Body of pancreas (tissue), 4 donors: ENCODE measurements at regions not wholly inside any gene's neighbourhood (a gene's known extent, or its start where the extent isn't known, plus 50 kb on each side); places are given as distances from the start of the nearest gene placed in this dataset.
"Not testable (repeated sequence)": the region's sequence is repeated elsewhere in the genome, so short reads cannot be mapped to it uniquely, and the experiment has no call there.

Source experiments
- ATAC-seq: fragments of 150-250 bp; one replicate; pipeline ENCODE4 v1.9.1; 2016
- DNase-seq, 4 donors: peaks; one replicate each; pipeline ENCODE4 v3.0.0-alpha.2; 2019
- H3K27ac ChIP-seq, 4 donors: fragments of 200-600 bp; sonication (generic); 1 replicate in 3 of 4; 2 replicates in 1 of 4; pipeline versions ENCODE4 v1.5.1 to v1.6.1; 2016 to 2019; ENCODE audit warnings: mild to moderate bottlenecking in 1 of 4, mixed read lengths in 1 of 4, moderate library complexity in 1 of 4
- H3K27me3 ChIP-seq, 2 donors: fragments of 200-600 bp; sonication (generic); one replicate each; pipeline ENCODE4 v1.6.0; 2016; ENCODE audit warnings: mild to moderate bottlenecking in 1 of 2
- H3K36me3 ChIP-seq, 2 donors: fragments of 200-600 bp; sonication (generic); replicated peaks in 1 of 2; 2 replicates each; pipeline ENCODE4 v1.5.1; 2016; ENCODE audit warnings: low read depth in 2 of 2; ENCODE audit not compliant: insufficient read depth in 1 of 2
- H3K4me1 ChIP-seq: fragments of 200-600 bp; sonication (generic); one replicate; pipeline ENCODE4 v1.6.0; 2016
- H3K4me3 ChIP-seq, 2 donors: fragments of 200-600 bp; sonication (generic); 1 replicate in 1 of 2; 2 replicates in 1 of 2; pipeline ENCODE4 v1.5.1; 2016 to 2019
- H3K9me3 ChIP-seq, 3 donors: fragments of 200-600 bp; sonication (generic); 1 replicate in 2 of 3; 2 replicates in 1 of 3; pipeline ENCODE4 v1.5.1; 2016
- POLR2A ChIP-seq, 3 donors: fragments of 450-650 bp; IDR thresholded peaks; one replicate each; pipeline ENCODE4 v1.6.1; 2016; ENCODE audit warnings: antibody characterized with exemption in 3 of 3, mild to moderate bottlenecking in 2 of 3
- WGBS, 2 donors: methylation state at CpG; one replicate each; pipeline ENCODE4 v1.1.5; 2017; 5-methylcytosine and 5-hydroxymethylcytosine counted together
- intact Hi-C: fragments of 100-400 bp; cut with DNase I; formaldehyde crosslinking; loops from one replicate; pipeline ENCODE4 v1.15.1; 2023
- TF ChIP-seq, protein P1 (sequence below), 7 experiments: fragments of 450-650 bp in 4 of 7; fragments of 200-600 bp in 3 of 7; sonication (generic) in 3 of 7; IDR thresholded peaks; one replicate each; pipeline ENCODE4 v1.5.1; 2016 to 2019; ENCODE audit warnings: antibody characterized with exemption in 7 of 7

DNA sequence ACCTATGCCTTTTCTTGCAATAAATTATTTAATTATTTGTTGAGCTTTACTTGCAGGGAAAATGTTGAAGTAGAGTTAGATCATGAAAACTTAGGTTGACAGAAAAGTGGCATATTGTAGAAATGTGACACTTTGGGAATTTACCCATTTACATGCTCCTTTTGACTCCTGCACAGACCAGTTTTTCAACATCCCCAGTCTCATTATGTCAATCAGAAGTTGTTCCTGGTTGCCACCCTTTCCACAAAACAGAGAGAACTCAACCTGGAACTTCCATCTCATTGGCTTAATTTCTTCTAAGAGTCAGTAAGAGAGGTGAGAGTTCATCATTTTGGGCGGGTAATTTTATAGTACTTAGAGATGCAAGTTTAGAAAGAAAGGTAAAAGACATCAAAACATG is 284.6 kb upstream of the ANKRD50 start:
- TF ChIP-seq POLR2A (IDR thresholded peaks at IDR 0.05) = no peak
- TF ChIP-seq, protein P1, sequence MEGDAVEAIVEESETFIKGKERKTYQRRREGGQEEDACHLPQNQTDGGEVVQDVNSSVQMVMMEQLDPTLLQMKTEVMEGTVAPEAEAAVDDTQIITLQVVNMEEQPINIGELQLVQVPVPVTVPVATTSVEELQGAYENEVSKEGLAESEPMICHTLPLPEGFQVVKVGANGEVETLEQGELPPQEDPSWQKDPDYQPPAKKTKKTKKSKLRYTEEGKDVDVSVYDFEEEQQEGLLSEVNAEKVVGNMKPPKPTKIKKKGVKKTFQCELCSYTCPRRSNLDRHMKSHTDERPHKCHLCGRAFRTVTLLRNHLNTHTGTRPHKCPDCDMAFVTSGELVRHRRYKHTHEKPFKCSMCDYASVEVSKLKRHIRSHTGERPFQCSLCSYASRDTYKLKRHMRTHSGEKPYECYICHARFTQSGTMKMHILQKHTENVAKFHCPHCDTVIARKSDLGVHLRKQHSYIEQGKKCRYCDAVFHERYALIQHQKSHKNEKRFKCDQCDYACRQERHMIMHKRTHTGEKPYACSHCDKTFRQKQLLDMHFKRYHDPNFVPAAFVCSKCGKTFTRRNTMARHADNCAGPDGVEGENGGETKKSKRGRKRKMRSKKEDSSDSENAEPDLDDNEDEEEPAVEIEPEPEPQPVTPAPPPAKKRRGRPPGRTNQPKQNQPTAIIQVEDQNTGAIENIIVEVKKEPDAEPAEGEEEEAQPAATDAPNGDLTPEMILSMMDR (IDR thresholded peaks at IDR 0.05) = no peak
- H3K9me3 ChIP-seq = no peaks in the 10 kb centered on the region
- no peak for DNase-seq
- H3K27ac ChIP-seq = no peak overlapping the region
- no peaks in the 10 kb centered on the region for H3K4me1 ChIP-seq
- H3K27me3 ChIP-seq = no peaks in the 10 kb centered on the region
- H3K36me3 ChIP-seq = no peaks in the 10 kb centered on the region
- ATAC-seq = no peak
- H3K4me3 ChIP-seq = no peak overlapping the region
- intact Hi-C loops = no loop called here
- 89 to 96% methylated on average over 1 of the region's 1 CpG for WGBS, 2 donors

DNA sequence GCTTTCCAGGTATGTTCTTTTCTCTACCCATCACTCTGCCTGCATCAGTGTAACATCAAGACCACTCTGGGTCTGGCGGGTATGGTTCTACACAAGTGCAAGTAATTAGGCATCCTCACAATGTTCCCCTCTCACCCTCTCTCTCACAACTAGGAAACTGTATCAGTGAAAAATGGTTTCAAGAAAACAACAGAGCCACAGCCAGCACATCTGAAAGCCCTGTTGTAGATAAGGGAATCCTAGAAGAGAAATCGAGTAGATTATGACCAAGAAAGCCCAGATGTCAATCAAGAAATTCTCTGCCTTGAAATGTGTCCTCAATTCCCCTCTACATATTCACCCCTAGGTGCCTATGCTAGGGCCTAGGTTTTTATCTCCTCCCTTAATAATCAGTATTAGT is 281.3 kb upstream of the ANKRD50 start:
- H3K36me3 ChIP-seq = no peaks in the 10 kb centered on the region
- H3K4me1 ChIP-seq = no peaks in the 10 kb centered on the region
- no peak overlapping the region for H3K4me3 ChIP-seq
- peaks cover 0 to 3% (median 0%) of the 10 kb centered on the region in 3 donors for H3K9me3 ChIP-seq
- DNase-seq (no peak), ATAC-seq (no peak)
- H3K27ac ChIP-seq = no peak overlapping the region
- H3K27me3 ChIP-seq = no peaks in the 10 kb centered on the region
- 76 to 88% methylated on average over 2 of the region's 2 CpGs for WGBS, 2 donors
- intact Hi-C loops = no loop called here
- TF ChIP-seq POLR2A (IDR thresholded peaks at IDR 0.05) = no peak
- TF ChIP-seq, protein P1 (IDR thresholded peaks at IDR 0.05) = no peak

DNA sequence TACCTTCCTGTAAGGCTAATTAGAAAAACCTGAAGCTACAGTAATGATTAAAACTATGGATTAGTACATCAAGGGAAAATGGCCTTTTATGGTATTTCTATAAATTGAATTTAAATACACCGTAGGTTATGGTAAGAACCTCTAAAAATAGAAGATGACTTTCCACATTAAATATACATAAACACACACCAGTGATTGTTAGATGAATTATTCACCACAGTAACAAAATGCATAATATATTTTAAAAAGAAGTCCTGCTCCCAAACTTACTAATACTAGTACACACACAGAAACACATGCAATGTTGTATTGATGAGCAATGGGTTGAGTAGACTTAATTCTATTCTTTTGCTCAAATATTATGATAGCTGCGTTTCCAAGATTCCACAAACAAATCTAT is 277.9 kb upstream of the ANKRD50 start:
- 54 to 63% methylated on average over 2 of the region's 2 CpGs for WGBS, 2 donors
- Histone ChIP-seq H3K9me3 (peaks cover 0 to 3% (median 0%) of the 10 kb centered on the region in 3 donors), H3K27me3 (no peaks in the 10 kb centered on the region), H3K4me3 (no peak overlapping the region), H3K4me1 (no peaks in the 10 kb centered on the region), H3K27ac (no peak overlapping the region), H3K36me3 (no peaks in the 10 kb centered on the region)
- no peak for ATAC-seq
- no peak for DNase-seq
- TF ChIP-seq POLR2A (IDR thresholded peaks at IDR 0.05) = no peak
- TF ChIP-seq, protein P1 (IDR thresholded peaks at IDR 0.05) = no peak
- intact Hi-C loops = no loop called here

DNA sequence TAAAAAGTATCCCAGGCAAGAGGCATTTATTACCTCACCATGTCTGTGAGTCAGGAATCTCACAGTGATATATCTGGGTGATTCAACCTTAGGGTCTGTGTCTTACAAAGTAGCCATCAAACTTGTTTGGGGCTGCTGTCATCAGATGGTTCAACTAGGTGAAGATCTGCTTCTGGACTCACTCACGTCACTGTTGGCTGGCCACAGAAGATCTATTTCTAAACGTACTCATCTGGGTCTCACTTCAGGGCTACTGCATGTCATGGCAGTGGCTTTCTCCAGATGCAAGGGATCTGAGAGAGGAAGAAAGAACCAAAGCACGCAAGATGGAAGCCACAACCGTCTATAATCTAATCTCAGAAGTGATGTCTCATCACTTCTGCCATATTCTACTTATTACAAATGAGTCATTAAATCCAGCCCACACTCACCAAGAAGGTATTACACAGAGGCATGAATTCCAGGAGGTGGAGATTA is 267.8 kb upstream of the ANKRD50 start:
- Histone ChIP-seq H3K27me3 (no peaks in the 10 kb centered on the region), H3K4me3 (no peak overlapping the region), H3K27ac (no peak overlapping the region), H3K36me3 (no peaks in the 10 kb centered on the region), H3K9me3 (no peaks in the 10 kb centered on the region), H3K4me1 (no peaks in the 10 kb centered on the region)
- intact Hi-C loops = no loop called here
- DNase-seq = no peak
- WGBS, 2 donors = 76 to 79% methylated on average over 4 of the region's 4 CpGs
- no peak for TF ChIP-seq POLR2A (IDR thresholded peaks at IDR 0.05)
- TF ChIP-seq, protein P1 (IDR thresholded peaks at IDR 0.05) = no peak
- no peak for ATAC-seq

DNA sequence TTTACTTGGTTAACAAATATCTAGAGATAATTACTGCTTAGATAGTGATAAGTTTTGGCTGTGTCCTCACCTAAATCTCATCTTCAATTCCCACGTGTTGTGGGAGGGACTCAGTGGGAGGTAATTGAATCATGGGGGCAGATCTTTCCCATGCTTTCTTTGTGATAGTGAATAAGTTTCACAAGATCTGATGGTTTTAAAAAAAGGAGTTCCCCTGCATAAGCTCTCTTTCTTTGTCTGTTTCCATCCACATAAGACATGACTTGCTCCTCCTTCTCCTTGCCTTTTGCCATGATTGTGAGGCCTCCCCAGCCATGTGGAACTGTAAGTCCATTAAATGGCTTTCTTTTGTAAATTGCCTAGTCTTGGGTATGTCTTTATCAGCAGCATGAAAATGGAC is 266.0 kb upstream of the ANKRD50 start:
- H3K4me3 ChIP-seq, H3K27ac ChIP-seq, H3K27me3 ChIP-seq, DNase-seq, H3K36me3 ChIP-seq, H3K4me1 ChIP-seq, intact Hi-C loops, H3K9me3 ChIP-seq, ATAC-seq: not testable (repeated sequence)
- 50 to 69% methylated on average over 1 of the region's 1 CpG for WGBS, 2 donors
